ENCODE measurements at regions not wholly inside any gene's neighbourhood (a gene's known extent, or its start where the extent isn't known, plus 50 kb on each side); places are given as distances from the start of the nearest gene placed in this dataset.
"Not testable (repeated sequence)": the region's sequence is repeated elsewhere in the genome, so short reads cannot be mapped to it uniquely, and the experiment has no call there.

- Mint-ChIP-seq H3K9me3 (no peaks in the 10 kb centered on the region), H3K27ac (no peak overlapping the region), H3K4me3 (no peak overlapping the region), H3K4me1 (ENCODE audit: low read depth) (no peaks in the 10 kb centered on the region), H3K27me3 (no peaks in the 10 kb centered on the region), H3K36me3 (ENCODE audit: low read depth) (no peaks in the 10 kb centered on the region)
- intact Hi-C loops (cut with micrococcal nuclease): no loop called here
These were observed 412.7 kb downstream of the CDH10 start for GRCh38 chr5:24232041-24232440.

- Mint-ChIP-seq H3K4me3 (no peak overlapping the region), H3K27me3 (no peaks in the 10 kb centered on the region), H3K27ac (no peak overlapping the region), H3K9me3 (no peaks in the 10 kb centered on the region), H3K36me3 (ENCODE audit: low read depth) (no peaks in the 10 kb centered on the region), H3K4me1 (ENCODE audit: low read depth) (no peaks in the 10 kb centered on the region)
- intact Hi-C loops (cut with micrococcal nuclease): no loop called here
These were observed 411.8 kb downstream of the CDH10 start for GRCh38 chr5:24232929-24233498.

GRCh38 chr5:24235946-24236345 is 408.8 kb downstream of the CDH10 start:
- Mint-ChIP-seq H3K27ac (no peak overlapping the region), H3K27me3 (no peaks in the 10 kb centered on the region), H3K36me3 (ENCODE audit: low read depth) (no peaks in the 10 kb centered on the region), H3K4me1 (ENCODE audit: low read depth) (no peaks in the 10 kb centered on the region), H3K4me3 (no peak overlapping the region), H3K9me3 (no peaks in the 10 kb centered on the region)
- intact Hi-C loops (cut with micrococcal nuclease): no loop called here

- H3K36me3 Mint-ChIP-seq (ENCODE audit: low read depth): no peaks in the 10 kb centered on the region
- no peaks in the 10 kb centered on the region for H3K4me1 Mint-ChIP-seq (ENCODE audit: low read depth)
- no peak overlapping the region for H3K27ac Mint-ChIP-seq
- intact Hi-C loops (cut with micrococcal nuclease): no loop called here
- H3K4me3 Mint-ChIP-seq: no peak overlapping the region
- H3K27me3 Mint-ChIP-seq: no peaks in the 10 kb centered on the region
- H3K9me3 Mint-ChIP-seq: no peaks in the 10 kb centered on the region
These were observed 399.0 kb downstream of the CDH10 start for GRCh38 chr5:24245821-24246220.

GRCh38 chr5:24264547-24264946 is 380.2 kb downstream of the CDH10 start:
- Mint-ChIP-seq H3K4me3 (no peak overlapping the region), H3K9me3 (no peaks in the 10 kb centered on the region), H3K27ac (no peak overlapping the region), H3K27me3 (no peaks in the 10 kb centered on the region), H3K4me1 (ENCODE audit: low read depth) (no peaks in the 10 kb centered on the region), H3K36me3 (ENCODE audit: low read depth) (no peaks in the 10 kb centered on the region)
- intact Hi-C loops (cut with micrococcal nuclease): no loop called here

- H3K4me3 Mint-ChIP-seq: no peak overlapping the region
- no peaks in the 10 kb centered on the region for H3K4me1 Mint-ChIP-seq (ENCODE audit: low read depth)
- H3K9me3 Mint-ChIP-seq: no peaks in the 10 kb centered on the region
- no peaks in the 10 kb centered on the region for H3K27me3 Mint-ChIP-seq
- no peaks in the 10 kb centered on the region for H3K36me3 Mint-ChIP-seq (ENCODE audit: low read depth)
- intact Hi-C loops (cut with micrococcal nuclease): no loop called here
- no peak overlapping the region for H3K27ac Mint-ChIP-seq
These were observed 379.5 kb downstream of the CDH10 start for GRCh38 chr5:24265306-24265705.

GRCh38 chr5:24268482-24269056 is 376.2 kb downstream of the CDH10 start:
- intact Hi-C loops (cut with micrococcal nuclease): no loop called here
- Mint-ChIP-seq H3K36me3 (ENCODE audit: low read depth) (no peaks in the 10 kb centered on the region), H3K27ac (no peak overlapping the region), H3K9me3 (no peaks in the 10 kb centered on the region), H3K4me3 (no peak overlapping the region), H3K27me3 (no peaks in the 10 kb centered on the region), H3K4me1 (ENCODE audit: low read depth) (no peaks in the 10 kb centered on the region)

GRCh38 chr5:24271702-24272118 is 373.1 kb downstream of the CDH10 start:
- H3K9me3 Mint-ChIP-seq; H3K4me3 Mint-ChIP-seq; intact Hi-C loops (cut with micrococcal nuclease); H3K4me1 Mint-ChIP-seq (ENCODE audit: low read depth); H3K27me3 Mint-ChIP-seq; H3K36me3 Mint-ChIP-seq (ENCODE audit: low read depth); H3K27ac Mint-ChIP-seq: not testable (repeated sequence)

- Mint-ChIP-seq H3K27me3 (peaks cover 3% of the 10 kb centered on the region), H3K4me1 (ENCODE audit: low read depth) (no peaks in the 10 kb centered on the region), H3K4me3 (no peak overlapping the region), H3K9me3 (no peaks in the 10 kb centered on the region), H3K36me3 (ENCODE audit: low read depth) (no peaks in the 10 kb centered on the region), H3K27ac (no peak overlapping the region)
- intact Hi-C loops (cut with micrococcal nuclease): no loop called here
These were observed 372.0 kb downstream of the CDH10 start for GRCh38 chr5:24272741-24273140.

GRCh38 chr5:24280215-24280614 is 364.6 kb downstream of the CDH10 start:
- H3K4me1 Mint-ChIP-seq (ENCODE audit: low read depth): no peaks in the 10 kb centered on the region
- intact Hi-C loops (cut with micrococcal nuclease): no loop called here
- H3K4me3 Mint-ChIP-seq: no peak overlapping the region
- no peaks in the 10 kb centered on the region for H3K9me3 Mint-ChIP-seq
- no peaks in the 10 kb centered on the region for H3K36me3 Mint-ChIP-seq (ENCODE audit: low read depth)
- no peak overlapping the region for H3K27ac Mint-ChIP-seq
- peaks cover 3% of the 10 kb centered on the region for H3K27me3 Mint-ChIP-seq

GRCh38 chr5:24281818-24282217 is 363.0 kb downstream of the CDH10 start:
- H3K9me3 Mint-ChIP-seq: no peaks in the 10 kb centered on the region
- no peak overlapping the region for H3K27ac Mint-ChIP-seq
- H3K36me3 Mint-ChIP-seq (ENCODE audit: low read depth): no peaks in the 10 kb centered on the region
- H3K4me1 Mint-ChIP-seq (ENCODE audit: low read depth): no peaks in the 10 kb centered on the region
- intact Hi-C loops (cut with micrococcal nuclease): no loop called here
- H3K27me3 Mint-ChIP-seq: peaks cover 3% of the 10 kb centered on the region
- no peak overlapping the region for H3K4me3 Mint-ChIP-seq

- Mint-ChIP-seq H3K27ac (no peak overlapping the region), H3K4me3 (no peak overlapping the region), H3K9me3 (peaks cover 8% of the 10 kb centered on the region), H3K36me3 (ENCODE audit: low read depth) (no peaks in the 10 kb centered on the region), H3K27me3 (no peaks in the 10 kb centered on the region), H3K4me1 (ENCODE audit: low read depth) (no peaks in the 10 kb centered on the region)
- intact Hi-C loops (cut with micrococcal nuclease): no loop called here
These were observed 355.0 kb downstream of the CDH10 start for GRCh38 chr5:24289582-24290335.

- Mint-ChIP-seq H3K27ac (no peak overlapping the region), H3K36me3 (ENCODE audit: low read depth) (no peaks in the 10 kb centered on the region), H3K4me1 (ENCODE audit: low read depth) (no peaks in the 10 kb centered on the region), H3K27me3 (no peaks in the 10 kb centered on the region), H3K9me3 (peaks cover 8% of the 10 kb centered on the region), H3K4me3 (no peak overlapping the region)
- intact Hi-C loops (cut with micrococcal nuclease): no loop called here
These were observed 354.2 kb downstream of the CDH10 start for GRCh38 chr5:24290536-24290935.

- no peaks in the 10 kb centered on the region for H3K4me1 Mint-ChIP-seq (ENCODE audit: low read depth)
- H3K4me3 Mint-ChIP-seq: no peak overlapping the region
- H3K36me3 Mint-ChIP-seq (ENCODE audit: low read depth): no peaks in the 10 kb centered on the region
- no peak overlapping the region for H3K27ac Mint-ChIP-seq
- no peaks in the 10 kb centered on the region for H3K27me3 Mint-ChIP-seq
- H3K9me3 Mint-ChIP-seq: peaks cover 20% of the 10 kb centered on the region
- intact Hi-C loops (cut with micrococcal nuclease): no loop called here
These were observed 352.9 kb downstream of the CDH10 start for GRCh38 chr5:24291916-24292315.

- intact Hi-C loops (cut with micrococcal nuclease): no loop called here
- Mint-ChIP-seq H3K4me3 (no peak overlapping the region), H3K36me3 (ENCODE audit: low read depth) (no peaks in the 10 kb centered on the region), H3K4me1 (ENCODE audit: low read depth) (no peaks in the 10 kb centered on the region), H3K27me3 (no peaks in the 10 kb centered on the region), H3K9me3 (peaks cover 33% of the 10 kb centered on the region), H3K27ac (no peak overlapping the region)
These were observed 350.4 kb downstream of the CDH10 start for GRCh38 chr5:24294333-24294732.
